Stimulated activated CD4-positive, alpha-beta T cell treated with anti-CD3 and anti-CD28 coated beads, Interleukin-4, amount 100 ng/mL, for 48 hours (primary cell): ENCODE measurements at regions not wholly inside any gene's neighbourhood (a gene's known extent, or its start where the extent isn't known, plus 50 kb on each side); places are given as distances from the start of the nearest gene placed in this dataset.
A peak's percentile ranks its signal among the peaks of the same experiment; 100 is the strongest.

Experiments
- DNase-seq, 2 donors: peaks; one replicate each; pipeline ENCODE4 v3.0.0-alpha.2; 2020; ENCODE audit warnings: low read depth in 2 of 2

DNA sequence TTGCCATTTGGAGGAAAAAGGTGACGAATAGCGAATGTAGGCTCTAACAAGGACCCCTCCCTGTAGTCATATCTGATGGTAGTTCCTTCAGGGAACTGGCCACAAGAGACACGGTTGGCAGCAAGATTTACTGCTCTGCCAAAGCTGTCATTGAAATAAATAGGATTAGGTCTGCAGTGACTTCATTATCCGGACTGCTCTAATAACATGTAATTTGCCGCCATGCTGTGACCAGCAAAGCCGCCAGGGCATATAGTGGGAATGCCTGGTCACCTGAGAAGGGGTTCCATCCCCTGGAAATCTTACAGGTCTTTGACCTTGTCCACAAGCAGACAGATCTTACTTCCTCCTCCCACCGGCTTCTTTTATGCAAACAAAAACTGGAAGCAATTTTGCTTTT, 59.4 kb upstream of the LAPTM4A start:
- no peak for DNase-seq

DNA sequence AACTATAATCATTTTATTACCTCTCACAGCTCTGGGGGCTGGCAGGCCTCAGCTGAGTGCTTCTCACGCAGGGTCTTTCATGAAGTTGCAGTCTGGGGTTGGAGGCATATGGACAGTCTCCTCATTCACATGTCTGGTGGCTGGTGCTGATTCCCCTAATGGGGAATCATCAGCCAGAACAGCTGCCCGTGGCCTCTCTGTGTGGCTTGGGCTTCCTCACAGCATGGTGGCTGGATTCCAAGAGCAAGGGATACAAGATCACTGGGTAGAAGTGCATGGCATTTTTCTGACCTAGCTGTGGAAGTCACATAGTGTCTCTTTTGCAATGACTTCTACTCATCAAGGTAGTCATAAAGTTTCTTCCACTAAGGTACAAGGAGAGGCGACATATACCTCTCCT, 59.0 kb upstream of the LAPTM4A start:
- DNase-seq = no peak

DNA sequence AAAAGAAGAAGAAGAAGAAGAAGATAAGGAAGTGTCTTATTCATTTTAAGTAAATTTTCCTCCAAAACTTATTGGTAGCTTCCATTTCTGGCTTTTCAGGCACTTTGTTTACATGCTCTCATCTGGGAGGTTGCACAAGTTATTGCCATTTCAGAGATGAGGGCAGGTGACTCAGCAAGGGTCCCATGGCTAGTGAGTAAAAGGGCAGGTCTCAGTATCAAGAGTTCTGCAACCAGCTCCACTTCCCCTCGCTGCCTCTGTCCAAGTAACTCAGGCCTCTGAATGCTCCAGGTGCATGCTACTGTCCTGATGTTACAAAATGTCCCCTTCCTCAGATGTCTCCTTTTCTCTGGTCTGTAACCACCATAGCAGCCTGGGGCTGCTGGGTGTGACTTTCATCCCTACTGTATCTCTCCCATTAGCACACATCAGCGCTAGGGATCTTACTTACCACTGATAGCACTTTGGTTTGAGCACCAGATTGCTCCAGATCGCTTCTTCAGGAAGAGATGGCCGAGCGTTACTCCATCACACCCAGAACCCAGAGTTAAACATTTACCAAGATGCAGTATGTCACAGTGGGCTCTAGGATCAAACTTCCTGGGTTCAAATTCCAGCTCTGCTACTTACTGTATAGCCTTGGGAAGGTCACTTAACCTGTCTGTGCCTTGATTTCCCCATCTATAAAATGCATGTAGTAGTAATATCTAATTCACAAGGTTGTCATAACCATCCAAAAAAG, 57.4 kb upstream of the LAPTM4A start:
- DNase-seq = no peak

DNA sequence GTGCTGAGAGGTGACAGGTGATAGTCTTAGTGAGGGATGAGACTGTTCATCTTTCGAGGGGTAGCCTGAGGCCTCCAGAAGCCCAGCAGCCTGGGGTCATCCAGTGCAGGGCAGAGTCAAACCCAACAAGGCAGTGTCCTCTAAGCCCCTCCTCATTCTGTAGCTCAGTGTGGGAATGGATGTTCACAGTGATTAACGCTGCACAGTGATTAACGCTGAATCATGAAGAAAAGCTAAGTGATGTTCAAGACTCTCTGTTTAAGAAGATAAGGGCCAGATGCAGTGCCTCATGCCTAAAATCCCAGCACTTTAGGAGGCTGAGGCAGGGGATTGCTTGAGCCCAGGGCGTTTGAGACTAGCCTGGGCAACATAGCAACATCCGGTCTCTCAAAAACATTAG, 56.3 kb upstream of the LAPTM4A start:
- DNase-seq = no peak

DNA sequence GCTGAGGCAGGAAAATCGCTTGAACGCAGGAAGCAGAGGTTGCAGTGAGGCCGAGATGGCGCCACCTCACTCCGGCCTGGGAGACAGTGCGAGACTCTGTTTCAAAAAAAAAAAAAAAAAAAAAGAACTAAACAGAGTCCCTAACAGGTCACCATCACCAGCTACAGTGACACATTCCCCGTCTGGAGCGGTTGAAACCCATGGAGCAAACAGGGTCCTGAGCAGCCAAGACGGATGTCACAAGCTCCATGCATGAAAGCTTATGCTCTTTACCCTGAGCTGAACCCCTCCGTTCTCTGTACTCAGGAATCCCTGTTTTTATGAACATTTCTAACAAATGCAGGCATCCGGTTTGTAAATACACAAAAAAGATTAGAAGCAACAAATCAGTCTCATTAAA, 55.9 kb upstream of the LAPTM4A start:
- DNase-seq = no peak

DNA sequence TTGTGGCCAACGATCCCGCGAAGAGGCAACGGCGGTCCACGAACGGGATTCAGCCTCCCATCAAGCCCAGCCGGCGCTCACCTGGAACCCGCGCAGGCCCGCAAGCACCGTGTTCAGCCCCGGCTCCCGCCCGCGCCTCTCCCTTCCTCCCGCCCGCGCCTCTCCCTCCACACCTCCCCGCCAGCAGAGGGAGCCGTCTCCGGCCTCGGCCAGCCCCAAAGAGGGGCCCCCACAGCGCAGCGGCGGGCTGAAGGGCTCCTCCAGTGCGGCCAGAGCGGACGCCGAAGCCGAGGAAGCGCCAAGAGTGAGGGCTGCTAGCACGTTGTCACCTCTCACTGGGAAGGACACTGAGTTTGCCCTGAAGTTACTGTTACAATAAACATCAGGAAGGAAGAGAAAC, 55.3 kb upstream of the LAPTM4A start:
- peak; percentile 16 to 27 for DNase-seq

DNA sequence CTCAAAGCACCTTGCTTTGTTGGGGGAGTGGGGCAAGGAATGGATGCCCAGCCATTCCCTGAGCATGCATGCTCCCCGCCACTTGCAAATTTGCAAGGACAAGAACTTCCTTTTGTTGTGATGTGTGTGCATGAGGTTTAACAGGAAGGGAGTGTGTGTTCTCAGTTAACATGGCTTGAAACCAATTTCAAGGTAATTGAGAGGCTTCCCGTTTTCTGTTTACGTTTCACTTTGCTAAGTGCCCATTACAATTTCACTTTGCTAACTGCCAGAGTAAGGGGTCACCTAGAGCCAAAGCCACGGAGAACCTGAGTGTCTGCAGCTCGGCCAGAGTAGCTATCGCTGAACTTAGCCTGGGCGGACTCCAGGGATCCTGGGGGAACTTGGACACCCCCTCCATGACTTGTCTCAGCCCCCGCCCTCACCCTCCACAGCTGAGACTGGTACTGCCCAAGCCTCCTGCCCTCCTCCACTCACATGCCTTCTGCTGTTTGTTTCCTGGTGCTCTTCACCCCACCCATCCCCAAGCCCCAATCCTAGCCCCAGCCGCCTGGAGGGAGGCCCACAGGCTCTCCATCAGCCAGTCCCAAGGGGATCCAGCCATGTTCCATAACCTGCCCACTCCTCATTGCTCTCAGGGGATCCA, 53.6 kb upstream of the LAPTM4A start:
- no peak for DNase-seq

DNA sequence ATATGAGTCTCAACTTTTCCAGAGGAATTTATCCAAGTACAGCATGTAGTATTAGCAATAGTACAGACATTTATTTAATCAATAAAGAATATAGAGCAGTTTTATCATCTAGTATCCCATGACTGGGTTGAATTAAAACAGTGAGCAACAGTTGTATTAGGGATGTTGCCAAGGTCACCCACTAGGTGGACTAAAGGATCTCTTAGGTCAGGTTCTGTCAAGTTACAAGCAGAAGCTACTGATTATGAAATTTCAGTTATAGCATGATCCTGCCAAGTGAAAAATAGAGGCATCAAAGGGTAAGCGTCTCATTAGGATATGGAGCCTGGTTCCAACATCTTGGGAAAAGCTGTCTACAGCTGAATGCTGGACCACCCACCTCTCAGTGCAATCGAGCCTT, 52.1 kb upstream of the LAPTM4A start:
- no peak for DNase-seq
